GM21825 (cell line): ENCODE measurements at regions not wholly inside any gene's neighbourhood (a gene's known extent, or its start where the extent isn't known, plus 50 kb on each side); places are given as distances from the start of the nearest gene placed in this dataset.

Experiments
- ATAC-seq: cut with Tn5 transposase; IDR thresholded peaks from one replicate; pipeline ENCODE4 v1.9.1; 2021; ENCODE audit warnings: mild to moderate bottlenecking, moderate library complexity; ENCODE audit not compliant: unreplicated experiment

GRCh38 chr7:41878309-41879295 is 175.7 kb upstream of the INHBA start:
- ATAC-seq: no peak

GRCh38 chr7:41877118-41877517 is 174.2 kb upstream of the INHBA start:
- ATAC-seq: no peak

- ATAC-seq: no peak
Measured at GRCh38 chr7:41875513-41875912, 172.6 kb upstream of the INHBA start.

DNA sequence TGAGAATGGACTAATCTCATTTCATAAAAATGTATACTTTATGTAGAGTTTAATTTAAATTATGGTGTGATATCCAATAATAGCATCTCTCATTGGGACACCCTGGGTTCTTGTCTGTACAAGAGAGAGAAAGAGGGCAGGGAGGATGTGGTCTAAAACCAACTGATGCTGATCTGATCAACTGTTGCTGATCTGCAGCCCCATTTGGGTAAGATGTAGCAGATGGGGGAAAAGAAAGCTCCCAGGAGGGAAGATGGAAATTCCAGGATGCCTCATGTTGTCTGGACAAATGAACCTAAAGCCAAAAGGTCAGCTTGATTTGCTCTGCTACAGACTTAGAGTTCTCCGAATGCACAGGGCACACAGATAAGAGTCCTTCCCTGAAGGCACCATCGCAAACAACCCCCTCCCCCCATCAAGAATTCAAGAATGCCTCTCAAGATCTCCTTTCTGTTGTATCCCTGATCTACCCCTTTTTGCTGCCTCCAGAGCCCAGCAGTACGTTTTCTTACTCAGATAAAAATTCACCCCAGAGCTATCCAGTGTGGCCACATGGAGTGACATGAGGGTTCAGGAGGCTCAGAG is 171.4 kb upstream of the INHBA start:
- ATAC-seq: no peak

DNA sequence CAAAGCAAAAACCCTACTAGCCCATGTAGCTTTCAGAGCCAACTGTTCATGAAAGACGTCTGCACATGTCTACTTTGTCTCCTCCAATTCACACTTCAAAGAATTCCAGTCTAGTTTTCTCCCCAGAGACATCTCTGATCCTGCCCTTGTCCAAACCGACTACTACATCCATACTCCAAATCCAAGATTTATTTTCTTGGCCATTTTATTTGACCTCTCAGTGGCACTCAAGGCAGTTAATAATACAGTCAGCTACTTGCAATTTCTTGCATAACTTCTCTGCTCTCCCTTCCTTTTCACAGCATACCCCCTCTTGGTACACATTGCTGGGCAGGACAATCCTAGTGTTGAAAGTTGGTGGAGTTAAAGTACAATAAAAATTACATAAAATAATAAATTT is 170.9 kb upstream of the INHBA start:
- no peak for ATAC-seq

- no peak for ATAC-seq
Measured at GRCh38 chr7:41872966-41873365, 170.1 kb upstream of the INHBA start.

DNA sequence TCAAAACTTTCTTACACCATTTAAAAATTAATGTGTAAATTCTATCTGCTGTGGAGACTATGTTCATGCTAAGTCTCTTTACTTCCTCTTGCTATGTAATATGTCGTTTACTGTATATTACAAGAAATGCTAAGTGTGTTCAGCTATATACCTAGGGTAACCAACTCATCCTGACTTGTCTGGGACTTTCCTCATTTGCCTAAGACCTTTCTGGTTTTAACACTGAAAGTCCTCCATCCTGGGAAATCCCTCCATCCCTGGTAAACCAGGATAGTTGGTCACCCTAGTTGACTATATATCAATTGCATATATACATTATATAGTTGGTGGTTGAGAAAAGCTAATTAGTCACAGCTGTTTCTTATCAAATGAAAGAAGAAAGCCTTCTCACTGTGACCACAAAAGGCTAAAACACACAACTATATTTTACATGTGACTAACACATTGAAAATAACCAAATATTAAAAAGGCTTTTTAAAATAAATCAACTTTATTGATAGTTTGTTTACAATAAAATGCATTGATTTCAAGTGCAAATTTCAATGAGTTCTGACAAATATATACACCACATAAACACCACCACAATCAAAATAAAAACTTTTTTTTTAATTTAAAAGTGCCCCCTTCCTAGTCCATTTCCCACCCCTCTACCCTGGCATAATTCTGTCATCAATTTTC is 167.7 kb upstream of the INHBA start:
- peak; percentile 52 for ATAC-seq

GRCh38 chr7:41869997-41870396 is 167.1 kb upstream of the INHBA start:
- peak; percentile 37 for ATAC-seq

GRCh38 chr7:41869596-41869995 is 166.7 kb upstream of the INHBA start:
- no peak for ATAC-seq

DNA sequence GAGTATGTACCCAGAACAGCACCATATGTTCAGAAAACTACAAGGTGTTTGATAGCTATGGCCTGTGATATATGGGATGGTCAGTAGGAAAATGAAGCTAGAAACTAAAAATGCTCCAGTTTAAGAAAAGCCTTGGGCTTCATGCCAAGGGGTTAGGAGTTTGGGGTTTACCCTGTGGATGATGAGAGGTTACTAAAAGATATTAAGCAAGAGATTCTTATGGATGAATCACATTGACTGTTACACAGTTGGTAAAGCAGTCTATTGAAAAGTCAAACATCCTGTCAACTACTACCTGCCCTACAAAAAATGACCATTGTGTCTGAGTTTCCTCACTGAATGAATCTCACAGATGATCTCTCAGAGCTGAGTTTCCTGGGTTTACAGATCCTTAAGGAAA is 166.2 kb upstream of the INHBA start:
- ATAC-seq: no peak

- ATAC-seq: no peak
Measured at GRCh38 chr7:41867639-41868280, 164.9 kb upstream of the INHBA start.

GRCh38 chr7:41862261-41862660 is 159.4 kb upstream of the INHBA start:
- ATAC-seq: no peak

- ATAC-seq: no peak
Measured at GRCh38 chr7:41861642-41862041, 158.8 kb upstream of the INHBA start.

- ATAC-seq: no peak
Measured at GRCh38 chr7:41858201-41858600, 155.3 kb upstream of the INHBA start.

DNA sequence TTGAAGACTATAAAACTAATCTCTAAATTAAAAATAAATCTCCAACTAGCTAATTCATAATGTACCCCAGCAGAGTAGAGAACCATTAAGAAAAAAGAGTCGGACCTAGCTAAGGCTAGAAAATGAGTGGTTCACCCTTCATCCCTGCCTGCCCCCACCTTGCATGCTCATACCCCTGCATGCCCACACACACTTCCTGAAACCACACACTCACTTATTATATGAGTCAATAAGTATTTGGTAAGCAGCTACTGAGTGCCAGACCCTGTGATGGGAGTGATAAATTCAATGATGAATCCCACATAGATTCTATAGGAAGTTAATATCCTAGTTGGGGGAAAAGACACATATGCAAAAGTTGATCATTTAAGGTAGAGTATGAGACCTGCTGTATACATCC is 152.9 kb upstream of the INHBA start:
- no peak for ATAC-seq

- ATAC-seq: no peak
Measured at GRCh38 chr7:41847606-41848005, 144.7 kb upstream of the INHBA start.

- no peak for ATAC-seq
Measured at GRCh38 chr7:41847151-41847550, 144.3 kb upstream of the INHBA start.

GRCh38 chr7:41842956-41843355 is 140.1 kb upstream of the INHBA start:
- no peak for ATAC-seq

- no peak for ATAC-seq
Measured at GRCh38 chr7:41837916-41838315, 135.0 kb upstream of the INHBA start.

- no peak for ATAC-seq
Measured at GRCh38 chr7:41835976-41836530, 133.2 kb upstream of the INHBA start.
